SKM-1 treated with dmso at 0.1 percent for 144 hours (cell line): ENCODE measurements at regions not wholly inside any gene's neighbourhood (a gene's known extent, or its start where the extent isn't known, plus 50 kb on each side); places are given as distances from the start of the nearest gene placed in this dataset.
A peak's percentile ranks its signal among the peaks of the same experiment; 100 is the strongest.
"Not testable (repeated sequence)": the region's sequence is repeated elsewhere in the genome, so short reads cannot be mapped to it uniquely, and the experiment has no call there.

Source experiments
- DNase-seq: peaks from one replicate; lab custom pipeline; 2025; ENCODE audit not compliant: unreplicated experiment; lab: John Stamatoyannopoulos, UW

DNA sequence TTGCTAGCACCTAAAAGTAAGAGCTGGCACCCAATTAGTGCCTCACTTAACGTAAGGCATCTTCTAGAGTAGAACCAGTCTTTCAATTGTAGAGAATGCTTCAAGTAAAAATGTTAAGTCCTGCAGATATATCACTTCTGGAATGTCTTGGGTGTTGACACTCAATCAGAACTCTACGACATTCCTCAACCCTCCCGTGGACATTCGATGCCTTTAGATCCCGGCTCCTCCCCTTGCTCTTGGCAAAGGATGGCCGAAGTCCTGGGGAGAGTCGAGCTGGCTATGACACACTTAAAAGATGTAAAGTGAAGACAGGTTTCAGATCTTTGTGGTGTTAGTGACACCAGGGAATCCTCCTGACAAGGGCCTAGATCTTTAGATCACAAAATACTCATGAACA lies 87.5 kb upstream of the ERCC6L2 start:
- DNase-seq = no peak

DNA sequence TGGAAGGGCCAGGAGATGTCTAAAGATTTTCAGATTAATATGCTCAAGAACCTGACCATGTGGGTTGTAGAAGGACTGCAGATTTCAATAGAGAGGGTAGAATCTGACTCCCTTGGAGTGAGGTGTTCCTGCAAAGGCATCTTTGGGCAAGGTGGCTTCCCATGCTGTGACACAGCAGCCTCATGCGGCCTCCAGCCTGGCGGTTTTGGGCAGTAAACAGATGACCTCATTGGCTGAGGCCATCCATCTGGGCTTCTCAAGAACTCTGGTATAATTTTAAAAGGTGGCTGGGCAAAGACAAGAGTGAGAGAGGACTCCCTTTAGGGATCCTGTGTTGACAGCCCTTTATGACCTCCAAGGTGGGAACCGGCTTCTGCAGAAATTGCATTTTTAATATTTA lies 90.3 kb upstream of the ERCC6L2 start:
- no peak for DNase-seq

GRCh38 chr9:95784318-95784717 lies 91.2 kb upstream of the ERCC6L2 start:
- DNase-seq = no peak

DNA sequence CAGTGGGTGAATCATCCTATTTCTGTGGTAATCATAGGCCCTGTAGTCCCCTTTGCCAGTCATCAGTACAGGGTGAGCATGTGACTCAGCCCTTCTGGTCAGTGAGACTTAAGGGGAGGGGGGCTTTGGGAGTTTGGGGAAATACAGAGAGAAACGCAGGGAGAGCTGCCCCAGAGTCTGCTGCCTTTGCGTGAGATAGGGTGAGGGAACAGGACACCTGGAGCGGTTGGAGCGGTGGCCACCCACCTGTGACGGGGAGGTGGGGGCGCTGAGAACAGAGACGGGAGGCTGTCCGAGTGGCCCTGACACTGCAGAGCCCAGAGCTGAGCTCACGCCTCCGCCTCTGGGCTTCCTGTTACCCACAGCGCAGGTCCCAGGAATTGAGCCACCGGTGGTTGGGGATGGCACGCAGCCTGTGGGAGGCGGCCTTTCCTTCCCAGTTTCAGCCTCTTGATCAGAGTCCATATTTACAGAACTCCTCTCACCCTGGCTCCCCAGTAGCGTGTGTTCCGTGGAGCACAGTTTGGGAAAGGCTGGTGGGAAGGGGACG lies 92.0 kb upstream of the ERCC6L2 start:
- no peak for DNase-seq

- no peak for DNase-seq
Observed at GRCh38 chr9:95780751-95781150, 94.7 kb upstream of the ERCC6L2 start.

DNA sequence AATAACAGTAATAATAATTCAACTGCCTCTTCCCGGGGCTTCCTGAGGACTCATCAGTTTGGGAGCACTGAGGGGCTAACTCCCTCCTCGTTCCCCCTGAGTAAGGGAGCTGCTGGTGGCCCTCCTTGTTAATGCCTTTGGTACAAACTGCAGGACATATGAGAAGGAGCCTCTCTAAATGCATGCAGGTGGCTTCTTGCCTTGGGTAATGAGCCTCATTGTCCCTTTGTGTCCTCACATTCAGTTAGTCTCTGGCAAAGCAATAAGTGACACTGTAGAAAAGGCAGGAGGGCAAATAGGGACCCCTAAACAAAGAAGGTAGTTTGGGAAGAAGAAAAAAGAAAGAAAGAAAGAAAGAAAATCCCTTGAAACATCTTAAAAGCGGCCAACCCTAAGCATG lies 95.4 kb upstream of the ERCC6L2 start:
- DNase-seq = no peak

DNA sequence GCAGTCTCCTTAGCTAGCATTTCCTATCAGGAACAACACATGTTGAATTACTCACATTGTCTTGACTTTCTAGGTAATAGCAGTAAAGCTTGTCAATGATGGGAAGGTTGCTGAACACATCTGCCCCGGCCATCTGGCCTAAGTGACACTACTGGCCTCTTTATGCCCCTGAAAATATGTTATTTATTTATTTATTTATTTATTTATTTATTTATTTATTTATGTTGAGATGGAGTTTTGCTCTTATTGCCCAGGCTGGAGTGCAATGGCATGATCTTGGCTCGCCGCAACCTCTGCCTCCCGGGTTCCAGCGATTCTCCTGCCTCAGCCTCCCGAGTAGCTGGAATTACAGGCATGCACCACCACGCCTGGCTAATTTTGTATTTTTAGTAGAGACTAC lies 95.9 kb upstream of the ERCC6L2 start:
- not testable (repeated sequence) for DNase-seq

- DNase-seq = no peak
Observed at GRCh38 chr9:95778957-95779356, 96.5 kb upstream of the ERCC6L2 start.

DNA sequence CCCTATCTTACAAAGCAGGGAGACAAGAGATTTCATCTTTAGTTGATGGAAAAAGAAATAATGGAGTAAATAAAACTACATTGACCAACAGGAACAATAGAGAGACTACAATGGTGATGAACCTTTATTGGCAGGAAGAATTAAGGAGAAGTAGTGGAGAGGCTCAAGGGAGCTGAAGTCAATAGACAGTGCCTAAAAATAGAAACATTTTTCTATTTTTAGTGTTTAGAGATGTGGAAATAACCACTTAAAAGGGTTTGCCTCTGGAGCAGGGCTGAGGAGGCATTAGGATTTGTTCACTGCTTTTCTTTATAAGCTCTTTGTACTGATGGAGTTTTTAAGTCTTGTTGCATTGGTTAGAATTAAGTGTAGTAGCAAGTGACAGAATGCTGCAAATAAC lies 98.4 kb upstream of the ERCC6L2 start:
- DNase-seq = peak; percentile 20

DNA sequence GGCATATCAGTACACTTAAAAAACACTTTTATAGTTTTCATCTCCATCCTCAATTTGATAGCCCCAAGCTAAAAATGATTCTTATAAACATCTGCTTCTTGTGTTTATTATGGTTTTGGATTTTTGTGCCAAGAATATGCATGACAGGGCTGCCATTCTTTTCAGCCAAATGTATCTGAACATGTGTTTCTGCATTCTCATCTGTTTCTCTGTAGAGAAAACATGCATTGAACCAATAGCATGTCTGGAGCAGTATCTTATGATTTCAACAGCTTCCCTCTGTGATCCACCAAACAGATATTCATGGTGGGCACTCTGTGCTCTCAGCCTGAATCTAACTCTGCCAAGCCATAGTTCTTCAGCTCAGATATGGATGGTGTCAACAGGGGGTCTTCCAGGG lies 99.3 kb upstream of the ERCC6L2 start:
- DNase-seq = no peak

GRCh38 chr9:95775191-95775590 lies 100.3 kb upstream of the ERCC6L2 start:
- no peak for DNase-seq

DNA sequence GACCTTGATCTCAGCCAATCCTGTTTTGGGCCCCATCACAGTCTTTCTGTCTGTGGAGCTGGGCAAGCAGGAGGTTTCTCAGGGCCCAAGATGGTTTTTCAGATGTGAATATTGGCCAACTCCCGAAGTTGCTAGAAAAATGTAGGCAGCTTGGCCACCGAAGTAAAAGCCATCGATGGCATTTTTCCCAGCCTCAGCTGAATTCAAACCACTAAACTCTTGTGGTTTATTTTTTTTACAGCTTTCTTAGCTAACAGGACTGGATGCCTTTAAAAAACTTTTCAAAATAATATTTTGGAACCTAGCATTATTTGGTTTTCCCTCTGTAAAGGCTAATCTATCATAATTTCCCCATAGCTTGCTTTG lies 102.5 kb upstream of the ERCC6L2 start:
- no peak for DNase-seq

DNA sequence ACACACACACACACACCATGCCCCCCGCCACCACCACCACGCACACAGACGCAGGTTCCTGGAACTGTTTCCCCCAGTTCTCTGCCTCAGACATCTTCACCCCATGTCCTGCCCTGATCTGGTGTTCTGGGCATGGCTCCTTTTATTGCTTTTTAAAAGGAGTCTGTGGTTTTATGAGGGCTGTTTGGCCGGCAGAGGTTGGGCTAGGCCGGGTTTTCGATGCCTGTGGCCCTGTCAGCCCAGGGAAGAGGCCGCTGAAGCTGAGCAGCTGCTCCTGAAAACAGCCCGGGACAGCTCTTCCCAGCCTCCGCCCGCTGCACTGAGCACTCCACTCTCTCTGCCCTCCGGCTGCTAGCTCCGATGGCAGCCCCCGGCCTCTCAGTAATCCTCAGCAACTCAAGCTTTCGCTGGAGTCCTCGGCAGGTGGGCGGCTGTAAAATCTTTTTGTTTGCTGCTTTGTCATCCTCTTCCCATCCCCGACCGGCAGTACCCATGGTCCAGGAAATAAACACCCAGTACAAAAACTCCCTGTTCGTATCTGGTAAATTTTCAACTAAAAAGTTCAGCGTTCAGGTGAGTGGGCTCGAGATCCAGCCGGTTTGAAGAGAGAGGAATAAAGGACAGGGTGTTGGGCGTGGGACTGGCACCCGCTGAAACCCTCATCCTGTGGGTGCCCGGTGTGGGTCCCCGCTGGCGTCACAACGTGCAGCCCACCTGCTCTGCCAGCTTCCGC lies 103.0 kb upstream of the ERCC6L2 start:
- no peak for DNase-seq

DNA sequence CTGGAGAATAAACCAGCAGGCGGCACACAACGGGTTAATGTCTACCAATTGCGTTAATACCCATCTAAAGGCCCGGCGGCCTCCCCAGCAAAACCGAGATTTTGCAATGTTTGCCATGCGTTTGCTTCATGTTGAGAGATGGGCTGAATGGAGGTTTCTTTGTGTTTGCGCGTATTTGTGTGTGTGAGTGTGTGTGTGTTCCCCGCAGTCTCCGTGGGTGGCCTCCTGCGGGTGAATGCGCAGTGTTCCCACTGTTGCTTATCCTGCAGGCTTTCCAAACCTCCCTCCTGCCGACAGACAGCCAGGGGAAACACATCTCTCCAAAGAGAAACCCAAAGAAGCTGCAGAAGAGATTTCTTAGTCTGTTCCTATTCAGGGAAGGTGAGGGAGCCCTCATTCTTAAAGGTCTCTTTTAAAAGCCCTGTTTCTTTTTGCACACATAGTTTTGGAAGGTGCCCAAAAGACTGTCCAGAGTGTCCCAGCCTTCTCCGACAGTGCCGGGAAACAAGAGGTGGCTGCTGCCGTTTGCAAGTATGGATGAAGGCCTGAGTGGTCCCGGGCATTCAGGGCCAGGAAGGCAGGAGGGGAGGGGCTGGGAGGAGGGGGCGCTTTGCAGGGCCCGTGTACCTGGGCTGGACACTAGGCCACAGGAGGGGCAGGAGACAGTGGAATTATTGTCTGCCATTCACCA lies 103.8 kb upstream of the ERCC6L2 start:
- no peak for DNase-seq

DNA sequence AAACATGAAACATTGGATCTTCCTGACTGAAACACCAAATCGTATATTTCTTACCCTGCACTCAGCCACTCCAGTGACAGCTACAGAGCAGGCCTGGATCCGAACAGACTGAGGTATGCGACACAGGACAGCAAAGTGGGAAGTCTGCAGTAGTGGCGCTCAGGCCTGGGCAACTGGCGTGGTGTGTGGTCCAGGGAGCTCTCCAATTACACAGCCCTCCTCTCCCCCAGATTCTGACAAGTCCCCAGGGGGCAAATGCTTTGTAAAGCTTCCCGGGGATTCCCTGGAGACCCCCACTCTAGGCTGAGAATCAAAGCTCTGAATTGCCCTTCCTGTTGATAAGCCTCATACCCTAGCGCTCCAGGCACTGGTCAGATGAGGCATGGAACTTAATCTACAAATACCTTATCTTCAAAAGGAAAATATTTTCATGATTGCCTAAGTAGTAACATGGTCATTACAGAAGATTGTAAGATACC lies 104.8 kb upstream of the ERCC6L2 start:
- DNase-seq = no peak

GRCh38 chr9:95769909-95770433 lies 105.5 kb upstream of the ERCC6L2 start:
- DNase-seq = no peak

- DNase-seq = no peak
Observed at GRCh38 chr9:95769473-95769872, 106.0 kb upstream of the ERCC6L2 start.

- no peak for DNase-seq
Observed at GRCh38 chr9:95766906-95767305, 108.6 kb upstream of the ERCC6L2 start.

DNA sequence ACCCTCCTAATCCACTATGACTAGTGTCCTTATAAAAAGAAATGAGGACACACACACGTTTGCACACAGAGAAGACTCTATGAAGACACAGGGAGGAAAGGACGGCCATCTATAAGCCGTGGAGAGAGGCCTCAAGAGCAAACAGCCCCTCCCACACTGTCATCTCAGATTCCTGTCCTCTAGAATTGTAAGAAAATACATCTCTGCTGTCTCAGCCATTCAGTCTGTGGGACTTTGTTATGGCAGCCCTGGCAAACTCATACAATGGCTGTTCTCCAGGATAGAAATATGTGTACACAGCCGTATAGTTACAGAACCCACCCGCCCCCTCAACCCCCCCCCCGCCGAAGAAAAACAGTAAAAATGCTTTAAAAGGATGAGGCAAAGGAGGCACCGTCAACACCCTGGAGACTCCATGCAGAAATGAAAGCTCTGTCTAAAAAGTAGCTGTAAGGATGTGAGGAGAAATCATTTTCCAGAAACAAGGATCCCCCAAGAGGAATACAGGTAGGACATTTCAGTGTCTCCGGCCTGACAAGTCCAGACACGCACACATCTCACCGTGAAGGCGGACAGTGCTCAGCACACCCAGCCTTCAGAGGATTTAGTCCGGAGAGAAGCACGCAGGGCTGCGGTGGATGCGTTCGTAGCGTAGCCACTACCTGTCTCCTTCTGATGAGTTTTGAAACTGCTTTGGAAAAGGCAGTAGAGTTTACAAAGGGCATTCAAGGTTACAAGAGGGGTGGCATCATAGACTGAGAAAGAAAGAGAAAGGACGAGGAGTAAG lies 110.8 kb upstream of the ERCC6L2 start:
- DNase-seq = no peak

GRCh38 chr9:95763983-95764382 lies 111.5 kb upstream of the ERCC6L2 start:
- no peak for DNase-seq

- DNase-seq = no peak
Observed at GRCh38 chr9:95763006-95763405, 112.5 kb upstream of the ERCC6L2 start.
